ENCODE measurements at regions not wholly inside any gene's neighbourhood (a gene's known extent, or its start where the extent isn't known, plus 50 kb on each side); places are given as distances from the start of the nearest gene placed in this dataset.

- no peak for TF ChIP-seq JUN (IDR thresholded peaks at IDR 0.05; ENCODE audit: borderline replicate concordance, low read depth, low read length)
- no peak for TF ChIP-seq JUN (CRISPR knock-in tag; IDR thresholded peaks at IDR 0.05; ENCODE audit: borderline replicate concordance)
- no peak for TF ChIP-seq ARNT (IDR thresholded peaks at IDR 0.05)
- TF ChIP-seq HEY1 (CRISPR knock-in tag; IDR thresholded peaks at IDR 0.05; ENCODE audit: borderline replicate concordance) = no peak
- TF ChIP-seq, protein P1, sequence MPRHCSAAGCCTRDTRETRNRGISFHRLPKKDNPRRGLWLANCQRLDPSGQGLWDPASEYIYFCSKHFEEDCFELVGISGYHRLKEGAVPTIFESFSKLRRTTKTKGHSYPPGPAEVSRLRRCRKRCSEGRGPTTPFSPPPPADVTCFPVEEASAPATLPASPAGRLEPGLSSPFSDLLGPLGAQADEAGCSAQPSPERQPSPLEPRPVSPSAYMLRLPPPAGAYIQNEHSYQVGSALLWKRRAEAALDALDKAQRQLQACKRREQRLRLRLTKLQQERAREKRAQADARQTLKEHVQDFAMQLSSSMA (CRISPR knock-in tag; IDR thresholded peaks at IDR 0.05) = no peak
- no peak for TF ChIP-seq ZBTB33 (CRISPR knock-in tag; IDR thresholded peaks at IDR 0.05)
- TF ChIP-seq PRPF4 (IDR thresholded peaks at IDR 0.05; ENCODE audit: insufficient read depth, low read depth, low read length, poor library complexity, severe bottlenecking) = no peak
- no peak for TF ChIP-seq ZBTB5 (IDR thresholded peaks at IDR 0.05)
- TF ChIP-seq FOXK1 (CRISPR knock-in tag; IDR thresholded peaks at IDR 0.05; ENCODE audit: borderline replicate concordance) = no peak
- TF ChIP-seq BHLHE40 (IDR thresholded peaks at IDR 0.05; ENCODE audit: low read length) = no peak
These were observed 616.1 kb downstream of the BCOR start for GRCh38 chrX:39481621-39482020.
